ENCODE measurements at regions not wholly inside any gene's neighbourhood (a gene's known extent, or its start where the extent isn't known, plus 50 kb on each side); places are given as distances from the start of the nearest gene placed in this dataset.
"Not testable (repeated sequence)": the region's sequence is repeated elsewhere in the genome, so short reads cannot be mapped to it uniquely, and the experiment has no call there.

- not testable (repeated sequence) for TF ChIP-seq HMGXB4 (CRISPR knock-in tag; IDR thresholded peaks at IDR 0.05); ZNF425 (CRISPR knock-in tag; conservative IDR thresholded peaks at IDR 0.05); CTCF (IDR thresholded peaks at IDR 0.05); ZNF121 (CRISPR knock-in tag; IDR thresholded peaks at IDR 0.05); MAX (CRISPR knock-in tag; IDR thresholded peaks at IDR 0.05); NR1H2 (CRISPR knock-in tag; IDR thresholded peaks at IDR 0.05); MLX (CRISPR knock-in tag; IDR thresholded peaks at IDR 0.05); PRDM15 (CRISPR knock-in tag; IDR thresholded peaks at IDR 0.05); STAT6 (CRISPR knock-in tag; conservative IDR thresholded peaks at IDR 0.05; ENCODE audit: low read depth); ESRRA (CRISPR knock-in tag; IDR thresholded peaks at IDR 0.05; ENCODE audit: borderline replicate concordance)
These were observed 598.7 kb downstream of the SPATA31A6 start for GRCh38 chr9:42782201-42782600.

Data from WTC11 (cell line).